CD14-positive monocyte (primary cell): ENCODE measurements at regions not wholly inside any gene's neighbourhood (a gene's known extent, or its start where the extent isn't known, plus 50 kb on each side); places are given as distances from the start of the nearest gene placed in this dataset.

Source experiments
- DNase-seq, 3 donors: peaks; one replicate each; pipeline ENCODE4 v3.0.0-alpha.2; 2011 to 2022
- H2AFZ ChIP-seq: 2 replicates; pipeline ENCODE4 v1.6.0; 2012; ENCODE audit warnings: mild to moderate bottlenecking, low read depth, low read length, inconsistent platforms; ENCODE audit not compliant: insufficient read depth, poor library complexity, severe bottlenecking
- H3K27ac ChIP-seq, 2 donors: 1 replicate in 1 of 2; 2 replicates in 1 of 2; pipeline ENCODE4 v1.5.1; 2012 to 2013; ENCODE audit warnings: low read length in 2 of 2, control low read depth in 1 of 2, inconsistent platforms in 1 of 2, low read depth in 1 of 2, mild to moderate bottlenecking in 1 of 2
- H3K27me3 ChIP-seq, 2 donors: one replicate each; pipeline versions ENCODE4 v1.6.0 to v1.6.1; 2011 to 2013; ENCODE audit warnings: low read length in 2 of 2; ENCODE audit not compliant: control insufficient read depth in 2 of 2, insufficient read depth in 2 of 2
- H3K36me3 ChIP-seq, 2 donors: replicated peaks in 1 of 2; 1 replicate in 1 of 2; 2 replicates in 1 of 2; pipeline versions ENCODE4 v1.5.1 to v1.6.1; 2012 to 2013; ENCODE audit warnings: low read length in 2 of 2, control low read depth in 1 of 2, inconsistent platforms in 1 of 2, mild to moderate bottlenecking in 1 of 2; ENCODE audit not compliant: insufficient read depth in 2 of 2, control insufficient read depth in 1 of 2
- H3K4me1 ChIP-seq, 2 donors: 1 replicate in 1 of 2; 2 replicates in 1 of 2; pipeline versions ENCODE4 v1.5.1 to v1.6.1; 2012 to 2013; ENCODE audit warnings: low read length in 2 of 2, control low read depth in 1 of 2, inconsistent platforms in 1 of 2, mild to moderate bottlenecking in 1 of 2, moderate library complexity in 1 of 2; ENCODE audit not compliant: insufficient read depth in 2 of 2, control insufficient read depth in 1 of 2
- H3K4me2 ChIP-seq: replicated peaks from 2 replicates; pipeline ENCODE3; 2012; ENCODE audit warnings: low read length, moderate library complexity, mild to moderate bottlenecking; ENCODE audit not compliant: poor library complexity, severe bottlenecking; ENCODE audit errors: extremely low read depth
- H3K4me3 ChIP-seq, 3 experiments: fragments of 200-600 bp in 1 of 3; sonication (generic) in 1 of 3; replicated peaks in 1 of 3; 1 replicate in 2 of 3; 2 replicates in 1 of 3; pipeline ENCODE4 v1.5.1; 2011 to 2013; ENCODE audit warnings: low read length in 3 of 3, mild to moderate bottlenecking in 3 of 3, control low read depth in 2 of 3, low read depth in 2 of 3, inconsistent platforms in 1 of 3, moderate library complexity in 1 of 3
- H3K79me2 ChIP-seq: 2 replicates; pipeline ENCODE4 v1.6.0; 2012; ENCODE audit warnings: mild to moderate bottlenecking, control low read depth, inconsistent platforms, low read length, moderate library complexity; ENCODE audit not compliant: insufficient read depth
- H3K9ac ChIP-seq: 2 replicates; pipeline ENCODE4 v1.6.0; 2017; ENCODE audit warnings: low read length, mild to moderate bottlenecking; ENCODE audit not compliant: insufficient read depth, poor library complexity, severe bottlenecking
- H3K9me3 ChIP-seq, 2 donors: replicated peaks in 1 of 2; 1 replicate in 1 of 2; 2 replicates in 1 of 2; pipeline versions ENCODE4 v1.5.1 to v1.6.1; 2012 to 2013; ENCODE audit warnings: low read length in 2 of 2, control low read depth in 1 of 2; ENCODE audit not compliant: control insufficient read depth in 1 of 2, insufficient read depth in 1 of 2
- H4K20me1 ChIP-seq: 2 replicates; pipeline ENCODE4 v1.6.0; 2012; ENCODE audit warnings: mild to moderate bottlenecking, low read length, control low read depth, moderate library complexity; ENCODE audit not compliant: insufficient read depth
- H3K27ac Mint-ChIP-seq, 7 donors: one replicate each; pipeline ENCODE4 v1.8.0; 2020; ENCODE audit warnings: mild to moderate bottlenecking in 7 of 7, mixed read lengths in 7 of 7, moderate library complexity in 6 of 7, inconsistent platforms in 2 of 7
- H3K27me3 Mint-ChIP-seq, 3 donors: one replicate each; pipeline ENCODE4 v1.8.0; 2021 to 2022; ENCODE audit warnings: low read depth in 3 of 3, mild to moderate bottlenecking in 3 of 3, mixed read lengths in 3 of 3, moderate library complexity in 3 of 3, inconsistent platforms in 1 of 3
- H3K36me3 Mint-ChIP-seq, 2 donors: one replicate each; pipeline ENCODE4 v1.8.0; 2020; ENCODE audit warnings: mixed read lengths in 2 of 2, inconsistent platforms in 1 of 2, mild to moderate bottlenecking in 1 of 2
- H3K4me1 Mint-ChIP-seq: one replicate; pipeline ENCODE4 v1.8.0; 2020; ENCODE audit warnings: mild to moderate bottlenecking, mixed read lengths
- H3K4me3 Mint-ChIP-seq, 2 donors: one replicate each; pipeline ENCODE4 v1.8.0; 2020; ENCODE audit warnings: mild to moderate bottlenecking in 2 of 2, mixed read lengths in 2 of 2, moderate library complexity in 1 of 2
- H3K9me3 Mint-ChIP-seq, 7 donors: one replicate each; pipeline ENCODE4 v1.8.0; 2020 to 2022; ENCODE audit warnings: mixed read lengths in 7 of 7, mild to moderate bottlenecking in 6 of 7, moderate library complexity in 6 of 7, inconsistent platforms in 2 of 7
- CTCF ChIP-seq: fragments of 200-600 bp; IDR thresholded peaks from one replicate; pipeline ENCODE4 v1.8.0; 2022; ENCODE audit warnings: antibody characterized with exemption, mild to moderate bottlenecking
- WGBS: methylation state at CpG from one replicate; pipeline ENCODE4 v1.1.5; 2013; ENCODE audit warnings: missing lambda C conversion rate; ENCODE audit not compliant: insufficient coverage; 5-methylcytosine and 5-hydroxymethylcytosine counted together
- intact Hi-C, 2 donors: fragments of 100-400 bp; cut with micrococcal nuclease; formaldehyde crosslinking; loops; one replicate each; pipeline versions ENCODE4 v1.15.0 to v1.15.1; 2023

DNA sequence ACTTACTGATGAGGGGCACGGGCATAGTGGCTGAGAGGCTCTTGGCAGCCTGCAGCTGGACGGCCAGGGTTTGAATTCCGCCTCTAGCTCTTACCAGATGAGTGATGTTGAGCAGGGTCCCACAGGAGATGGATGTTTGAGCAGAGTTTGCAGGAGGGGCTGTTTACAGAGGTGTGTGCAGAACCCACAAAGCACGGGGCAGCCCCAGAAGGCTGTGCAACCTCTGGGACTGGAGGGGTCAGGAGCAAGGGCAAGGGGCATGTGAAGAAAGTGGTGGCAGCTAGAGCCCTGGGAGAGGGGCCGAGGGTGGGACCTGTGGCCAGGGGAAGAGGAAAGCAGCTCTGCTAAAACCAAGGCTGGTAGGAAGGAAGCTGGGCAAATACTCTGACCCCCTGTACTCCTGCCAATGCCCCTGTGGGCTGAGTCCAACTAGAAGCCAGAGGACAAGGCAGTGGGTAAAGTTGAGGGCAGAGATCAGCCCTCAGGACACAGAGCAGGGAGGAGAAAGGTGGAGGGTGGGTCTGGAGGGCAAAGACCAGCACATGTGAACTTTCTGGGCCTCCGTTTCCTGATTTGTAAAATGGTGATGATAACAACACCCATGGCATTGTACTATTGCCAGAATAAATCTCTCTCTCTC, 53.9 kb upstream of the ITGA11 start:
- H3K4me2 ChIP-seq = no peak overlapping the region
- no peaks in the 10 kb centered on the region for H3K4me1 ChIP-seq
- no peak overlapping the region for H2AFZ ChIP-seq
- H3K9me3 ChIP-seq = no peaks in the 10 kb centered on the region
- H3K36me3 ChIP-seq = no peaks in the 10 kb centered on the region
- H3K27ac ChIP-seq = no peak overlapping the region
- H3K4me3 ChIP-seq = no peak overlapping the region
- no peaks in the 10 kb centered on the region for H3K79me2 ChIP-seq
- Mint-ChIP-seq H3K27ac (peak overlapping the region in 1 of 7 donors; percentile 45), H3K4me3 (no peak overlapping the region), H3K4me1 (no peaks in the 10 kb centered on the region), H3K27me3 (peaks cover 10 to 14% (median 14%) of the 10 kb centered on the region in 3 donors), H3K36me3 (no peaks in the 10 kb centered on the region), H3K9me3 (peaks cover 0 to 3% (median 0%) of the 10 kb centered on the region in 7 donors)
- TF ChIP-seq CTCF = no peak
- no peak for DNase-seq
- WGBS = 100% methylated on average over 5 of the region's 6 CpGs
- H3K9ac ChIP-seq = no peak overlapping the region
- no peaks in the 10 kb centered on the region for H4K20me1 ChIP-seq
- intact Hi-C loops = no loop called here
- no peaks in the 10 kb centered on the region for H3K27me3 ChIP-seq

DNA sequence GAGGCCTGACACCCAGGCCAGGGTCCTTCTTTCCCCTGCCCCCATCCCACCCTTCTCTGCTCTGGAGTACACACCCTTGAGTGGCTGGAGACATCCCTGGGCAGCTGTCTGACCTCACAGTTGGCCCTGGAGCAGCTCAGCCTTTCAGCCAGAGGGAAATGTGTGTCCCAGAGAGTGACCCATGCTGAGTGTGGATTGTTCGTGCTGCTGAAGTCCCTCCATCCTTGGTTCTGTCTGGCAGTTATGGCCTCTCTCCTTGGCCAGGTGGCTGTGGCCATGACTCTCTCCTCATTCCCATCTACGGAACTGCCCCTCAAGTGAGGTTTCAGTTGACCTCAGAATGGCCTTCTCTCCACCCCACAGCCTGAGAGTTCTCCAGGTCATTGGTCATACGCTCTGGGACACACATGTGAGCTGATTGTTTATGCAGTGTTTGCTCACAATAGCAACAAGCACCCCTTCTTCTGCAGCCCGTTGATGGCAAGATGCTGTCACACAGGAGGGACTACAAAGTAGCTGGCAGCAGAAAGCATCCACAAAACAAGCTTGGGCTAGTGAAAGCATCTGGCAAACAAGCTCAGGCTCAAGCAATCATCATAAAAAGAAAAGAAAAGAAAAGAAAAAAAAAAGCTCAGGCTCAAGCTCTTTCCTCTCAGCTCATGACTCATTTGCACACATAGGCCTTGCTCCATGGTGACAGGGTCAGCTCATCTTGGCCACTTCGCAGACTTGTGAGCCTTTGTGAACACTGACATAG, 55.3 kb upstream of the ITGA11 start:
- H3K36me3 Mint-ChIP-seq = no peaks in the 10 kb centered on the region
- no peak for DNase-seq
- H3K9me3 Mint-ChIP-seq = peaks cover 0 to 2% (median 0%) of the 10 kb centered on the region in 7 donors
- no peaks in the 10 kb centered on the region for H3K9me3 ChIP-seq
- no peak overlapping the region for H2AFZ ChIP-seq
- H3K4me1 ChIP-seq = no peaks in the 10 kb centered on the region
- H3K4me1 Mint-ChIP-seq = no peaks in the 10 kb centered on the region
- H3K4me3 ChIP-seq = no peak overlapping the region
- peaks cover 14% of the 10 kb centered on the region in 3 donors for H3K27me3 Mint-ChIP-seq
- no peaks in the 10 kb centered on the region for H3K27me3 ChIP-seq
- intact Hi-C loops = no loop called here
- no peak overlapping the region for H3K4me3 Mint-ChIP-seq
- H3K9ac ChIP-seq = no peak overlapping the region
- TF ChIP-seq CTCF = no peak
- H3K79me2 ChIP-seq = no peaks in the 10 kb centered on the region
- H3K27ac Mint-ChIP-seq = no peak overlapping the region
- no peaks in the 10 kb centered on the region for H4K20me1 ChIP-seq
- no peak overlapping the region for H3K4me2 ChIP-seq
- H3K27ac ChIP-seq = no peak overlapping the region
- 100% methylated on average over 1 of the region's 5 CpGs for WGBS
- no peaks in the 10 kb centered on the region for H3K36me3 ChIP-seq
